HepG2 (cell line): ENCODE measurements at regions not wholly inside any gene's neighbourhood (a gene's known extent, or its start where the extent isn't known, plus 50 kb on each side); places are given as distances from the start of the nearest gene placed in this dataset.

Experiments
- ATAC-seq: fragments of 200-7000 bp; cut with Tn5 transposase; 3 replicates; pipeline ENCODE4 v1.9.1; 2020; ENCODE audit warnings: mild to moderate bottlenecking, moderate library complexity
- BruUV-seq: library from RNA; stranded (reverse); fragments of 400-500 nt; replicated peaks from 2 replicates; lab custom pipeline; 2021; lab: Mats Ljungman, UMichigan
- CTCF ChIA-PET: fragments of 300-600 bp; formaldehyde crosslinking; extraction: SDS; loops from one replicate; lab custom pipeline; 2021; ENCODE audit warnings: low total read pairs, inconsistent platforms, low intra/inter-chr PET ratio; lab: Yijun Ruan, JAX
- POLR2A ChIA-PET: fragments of 350-600 bp; sonication (Branson Sonifier 250); formaldehyde crosslinking; loops from one replicate; lab custom pipeline; 2020; ENCODE audit warnings: antibody characterized with exemption, inconsistent platforms; lab: Yijun Ruan, JAX
- DNase-seq: peaks from one replicate; pipeline ENCODE4 v3.0.0-alpha.2; 2015; ENCODE audit warnings: low spot score
- FAIRE-seq: peaks from 3 replicates; lab custom pipeline; 2011; peaks lifted over from hg19 to GRCh38; lab: Jason Lieb, UNC
- H2AFZ ChIP-seq: one replicate; pipeline ENCODE4 v1.6.1; 2011; ENCODE audit warnings: low read length, inconsistent platforms
- H3K27ac ChIP-seq: fragments of 300-600 bp; 3 replicates; pipeline ENCODE4 v1.8.0; 2011; ENCODE audit warnings: mixed run types, mild to moderate bottlenecking, mixed read lengths, low read length, inconsistent platforms; ENCODE audit not compliant: insufficient read depth; ENCODE audit errors: extremely low read length
- H3K27me3 ChIP-seq, 2 experiments: fragments of 200-600 bp in 1 of 2; 2 replicates in 1 of 2; 3 replicates in 1 of 2; pipeline versions ENCODE4 v1.6.0 to v1.8.0; 2011; ENCODE audit warnings: low read length in 2 of 2, mild to moderate bottlenecking in 2 of 2, moderate library complexity in 2 of 2, inconsistent platforms in 1 of 2; ENCODE audit not compliant: insufficient read depth in 2 of 2, control insufficient read depth in 1 of 2
- H3K36me3 ChIP-seq, 2 experiments: fragments of 200-600 bp in 1 of 2; replicated peaks in 1 of 2; 2 replicates in 1 of 2; 3 replicates in 1 of 2; pipeline versions ENCODE4 v1.5.1 to v1.8.0; 2011; ENCODE audit warnings: low read length in 2 of 2, inconsistent platforms in 1 of 2; ENCODE audit not compliant: insufficient read depth in 2 of 2, control insufficient read depth in 1 of 2
- H3K4me1 ChIP-seq: 2 replicates; pipeline ENCODE4 v1.5.1; 2012; ENCODE audit warnings: low read length, inconsistent platforms; ENCODE audit not compliant: insufficient read depth
- H3K4me2 ChIP-seq: 2 replicates; pipeline ENCODE4 v1.6.0; 2011; ENCODE audit warnings: low read depth, low read length, inconsistent platforms
- H3K4me3 ChIP-seq, 3 experiments: fragments of 200-600 bp in 1 of 3; sonication (generic), shearing (Covaris generic) in 1 of 3; replicated peaks in 1 of 3; 2 replicates each; pipeline ENCODE4 v1.5.1; 2011 to 2016; ENCODE audit warnings: low read length in 3 of 3, inconsistent platforms in 2 of 3, low read depth in 2 of 3, mild to moderate bottlenecking in 2 of 3, control low read depth in 1 of 3, mixed read lengths in 1 of 3; ENCODE audit not compliant: insufficient read depth in 1 of 3
- H3K79me2 ChIP-seq: one replicate; pipeline ENCODE4 v1.6.1; 2011; ENCODE audit warnings: low read length, inconsistent platforms; ENCODE audit not compliant: insufficient read depth
- H3K9ac ChIP-seq: 2 replicates; pipeline ENCODE4 v1.6.0; 2011; ENCODE audit warnings: mild to moderate bottlenecking, low read depth, low read length, inconsistent platforms; ENCODE audit not compliant: insufficient read depth
- H3K9me3 ChIP-seq: 2 replicates; pipeline ENCODE4 v1.5.1; 2012; ENCODE audit warnings: mild to moderate bottlenecking, low read length
- H4K20me1 ChIP-seq: 2 replicates; pipeline ENCODE4 v1.6.0; 2011; ENCODE audit warnings: inconsistent platforms, mild to moderate bottlenecking, low read length, moderate library complexity; ENCODE audit not compliant: insufficient read depth
- ARID4A ChIP-seq: sonication (generic); formaldehyde crosslinking; IDR thresholded peaks from 2 replicates; pipeline ENCODE4 v1.5.0; 2020; ENCODE audit warnings: mild to moderate bottlenecking, missing genetic modification reagents, borderline replicate concordance
- GPBP1L1 ChIP-seq: sonication (generic); formaldehyde crosslinking; IDR thresholded peaks from 2 replicates; pipeline ENCODE4 v1.5.0; 2020; ENCODE audit warnings: mild to moderate bottlenecking, missing genetic modification reagents
- HNF1B ChIP-seq: sonication (generic); formaldehyde crosslinking; IDR thresholded peaks from 2 replicates; pipeline ENCODE4 v1.5.1; 2020; ENCODE audit warnings: mild to moderate bottlenecking, moderate library complexity, missing genetic modification reagents
- SALL2 ChIP-seq: sonication (generic); formaldehyde crosslinking; IDR thresholded peaks from 2 replicates; pipeline ENCODE4 v1.8.1; 2023; ENCODE audit warnings: mild to moderate bottlenecking, missing genetic modification reagents, inconsistent platforms
- ZNF224 ChIP-seq: sonication (generic); formaldehyde crosslinking; IDR thresholded peaks from 2 replicates; pipeline ENCODE4 v1.5.0; 2020; ENCODE audit warnings: mild to moderate bottlenecking, missing genetic modification reagents
- ZNF281 ChIP-seq: sonication (generic); formaldehyde crosslinking; IDR thresholded peaks from 2 replicates; pipeline ENCODE4 v1.4.0; 2020; ENCODE audit warnings: missing genetic modification reagents, borderline replicate concordance
- ZNF468 ChIP-seq: sonication (generic); formaldehyde crosslinking; IDR thresholded peaks from 2 replicates; pipeline ENCODE4 v1.8.0; 2022; ENCODE audit warnings: mild to moderate bottlenecking, moderate library complexity, missing genetic modification reagents
- in situ Hi-C: cut with HindIII; loops from 2 replicates; pipeline ENCODE4 v1.10.0; 2017; ENCODE audit warnings: low pct_unique_long_range_greater_than_20kb; ENCODE audit not compliant: extremely low pct_ligation_motif_present
- intact Hi-C: fragments of 100-400 bp; cut with micrococcal nuclease; formaldehyde crosslinking; loops from one replicate; pipeline ENCODE4 v1.10.0; 2022; ENCODE audit not compliant: unreplicated experiment
- TF ChIP-seq, protein P1 (sequence below): sonication (generic); formaldehyde crosslinking; IDR thresholded peaks from 2 replicates; pipeline ENCODE4 v1.5.1; 2020; ENCODE audit warnings: missing genetic modification reagents, mild to moderate bottlenecking, borderline replicate concordance
- TF ChIP-seq, protein P2 (sequence below): fragments of 450-650 bp; IDR thresholded peaks from 2 replicates; pipeline ENCODE4 v1.6.1; 2017; ENCODE audit warnings: mild to moderate bottlenecking

DNA sequence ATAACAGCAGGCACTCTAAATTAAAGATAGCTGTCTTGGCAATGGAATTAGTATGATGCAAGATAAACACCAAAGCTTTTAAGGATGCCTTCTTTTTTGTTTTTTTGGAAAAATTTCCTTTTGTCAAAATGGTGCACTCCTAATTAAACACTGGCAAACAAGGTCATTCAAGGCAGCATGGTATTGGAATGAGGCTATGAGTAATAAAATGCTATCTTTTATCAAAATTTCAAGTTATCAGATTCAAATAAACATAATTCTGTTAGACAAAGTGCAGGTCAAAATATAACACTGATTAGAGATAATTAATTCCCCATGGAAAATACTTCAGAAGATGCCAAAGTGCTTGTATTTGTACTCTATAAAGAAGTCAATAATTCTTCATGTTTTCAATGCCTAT lies 514.1 kb downstream of the TENT5A start:
- H3K79me2 ChIP-seq = no peaks in the 10 kb centered on the region
- no TSS peak for BruUV-seq
- no peak overlapping the region for H3K4me2 ChIP-seq
- no peaks in the 10 kb centered on the region for H3K36me3 ChIP-seq
- DNase-seq (no peak), FAIRE-seq (no peak), ATAC-seq (no peak)
- intact Hi-C loops (no loop called here), in situ Hi-C loops (loop anchor here (25.0 kb wide), 2 partner anchors 224 to 774 kb away; no protein-coding TSS in a partner anchor)
- H3K27me3 ChIP-seq = no peaks in the 10 kb centered on the region
- H2AFZ ChIP-seq = no peak overlapping the region
- ChIA-PET POLR2A (no interaction called here), CTCF (no interaction called here)
- H3K4me1 ChIP-seq = no peaks in the 10 kb centered on the region
- H3K9ac ChIP-seq = no peak overlapping the region
- H3K9me3 ChIP-seq = no peaks in the 10 kb centered on the region
- H3K27ac ChIP-seq = no peak overlapping the region
- TF ChIP-seq, protein P1, sequence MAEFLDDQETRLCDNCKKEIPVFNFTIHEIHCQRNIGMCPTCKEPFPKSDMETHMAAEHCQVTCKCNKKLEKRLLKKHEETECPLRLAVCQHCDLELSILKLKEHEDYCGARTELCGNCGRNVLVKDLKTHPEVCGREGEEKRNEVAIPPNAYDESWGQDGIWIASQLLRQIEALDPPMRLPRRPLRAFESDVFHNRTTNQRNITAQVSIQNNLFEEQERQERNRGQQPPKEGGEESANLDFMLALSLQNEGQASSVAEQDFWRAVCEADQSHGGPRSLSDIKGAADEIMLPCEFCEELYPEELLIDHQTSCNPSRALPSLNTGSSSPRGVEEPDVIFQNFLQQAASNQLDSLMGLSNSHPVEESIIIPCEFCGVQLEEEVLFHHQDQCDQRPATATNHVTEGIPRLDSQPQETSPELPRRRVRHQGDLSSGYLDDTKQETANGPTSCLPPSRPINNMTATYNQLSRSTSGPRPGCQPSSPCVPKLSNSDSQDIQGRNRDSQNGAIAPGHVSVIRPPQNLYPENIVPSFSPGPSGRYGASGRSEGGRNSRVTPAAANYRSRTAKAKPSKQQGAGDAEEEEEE (CRISPR knock-in tag) = no peak
- TF ChIP-seq, protein P2, sequence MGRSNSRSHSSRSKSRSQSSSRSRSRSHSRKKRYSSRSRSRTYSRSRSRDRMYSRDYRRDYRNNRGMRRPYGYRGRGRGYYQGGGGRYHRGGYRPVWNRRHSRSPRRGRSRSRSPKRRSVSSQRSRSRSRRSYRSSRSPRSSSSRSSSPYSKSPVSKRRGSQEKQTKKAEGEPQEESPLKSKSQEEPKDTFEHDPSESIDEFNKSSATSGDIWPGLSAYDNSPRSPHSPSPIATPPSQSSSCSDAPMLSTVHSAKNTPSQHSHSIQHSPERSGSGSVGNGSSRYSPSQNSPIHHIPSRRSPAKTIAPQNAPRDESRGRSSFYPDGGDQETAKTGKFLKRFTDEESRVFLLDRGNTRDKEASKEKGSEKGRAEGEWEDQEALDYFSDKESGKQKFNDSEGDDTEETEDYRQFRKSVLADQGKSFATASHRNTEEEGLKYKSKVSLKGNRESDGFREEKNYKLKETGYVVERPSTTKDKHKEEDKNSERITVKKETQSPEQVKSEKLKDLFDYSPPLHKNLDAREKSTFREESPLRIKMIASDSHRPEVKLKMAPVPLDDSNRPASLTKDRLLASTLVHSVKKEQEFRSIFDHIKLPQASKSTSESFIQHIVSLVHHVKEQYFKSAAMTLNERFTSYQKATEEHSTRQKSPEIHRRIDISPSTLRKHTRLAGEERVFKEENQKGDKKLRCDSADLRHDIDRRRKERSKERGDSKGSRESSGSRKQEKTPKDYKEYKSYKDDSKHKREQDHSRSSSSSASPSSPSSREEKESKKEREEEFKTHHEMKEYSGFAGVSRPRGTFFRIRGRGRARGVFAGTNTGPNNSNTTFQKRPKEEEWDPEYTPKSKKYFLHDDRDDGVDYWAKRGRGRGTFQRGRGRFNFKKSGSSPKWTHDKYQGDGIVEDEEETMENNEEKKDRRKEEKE = no peak
- TF ChIP-seq ZNF224 (CRISPR knock-in tag) = no peak
- no peak for TF ChIP-seq HNF1B (CRISPR knock-in tag)
- no peak for TF ChIP-seq ZNF281 (CRISPR knock-in tag)
- no peak for TF ChIP-seq SALL2 (CRISPR knock-in tag)
- no peak for TF ChIP-seq ZNF468 (CRISPR knock-in tag)
- no peak for TF ChIP-seq GPBP1L1 (CRISPR knock-in tag)
- no peak for TF ChIP-seq ARID4A (CRISPR knock-in tag)
- no peaks in the 10 kb centered on the region for H4K20me1 ChIP-seq
- no peak overlapping the region for H3K4me3 ChIP-seq
